HG02623 (cell line): ENCODE measurements at regions not wholly inside any gene's neighbourhood (a gene's known extent, or its start where the extent isn't known, plus 50 kb on each side); places are given as distances from the start of the nearest gene placed in this dataset.

Experiments
- ATAC-seq: cut with Tn5 transposase; IDR thresholded peaks from one replicate; pipeline ENCODE4 v1.9.1; 2021; ENCODE audit warnings: moderate library complexity; ENCODE audit not compliant: unreplicated experiment

GRCh38 chr20:11324990-11325389 is 592.7 kb upstream of the BTBD3 start:
- no peak for ATAC-seq

- no peak for ATAC-seq
Measured at GRCh38 chr20:11328839-11329238, 588.9 kb upstream of the BTBD3 start.

GRCh38 chr20:11329271-11329670 is 588.4 kb upstream of the BTBD3 start:
- no peak for ATAC-seq

- ATAC-seq = no peak
Measured at GRCh38 chr20:11331096-11331495, 586.6 kb upstream of the BTBD3 start.

- no peak for ATAC-seq
Measured at GRCh38 chr20:11332381-11332780, 585.3 kb upstream of the BTBD3 start.

- no peak for ATAC-seq
Measured at GRCh38 chr20:11333634-11334033, 584.1 kb upstream of the BTBD3 start.

GRCh38 chr20:11337361-11338130 is 580.1 kb upstream of the BTBD3 start:
- no peak for ATAC-seq

GRCh38 chr20:11338496-11339306 is 579.0 kb upstream of the BTBD3 start:
- ATAC-seq = no peak

- no peak for ATAC-seq
Measured at GRCh38 chr20:11344939-11345338, 572.8 kb upstream of the BTBD3 start.

- no peak for ATAC-seq
Measured at GRCh38 chr20:11347738-11348137, 570.0 kb upstream of the BTBD3 start.

GRCh38 chr20:11350126-11351005 is 567.3 kb upstream of the BTBD3 start:
- no peak for ATAC-seq

GRCh38 chr20:11352041-11352440 is 565.7 kb upstream of the BTBD3 start:
- ATAC-seq = no peak

GRCh38 chr20:11354846-11355245 is 562.8 kb upstream of the BTBD3 start:
- ATAC-seq = no peak

- no peak for ATAC-seq
Measured at GRCh38 chr20:11355345-11355744, 562.3 kb upstream of the BTBD3 start.

GRCh38 chr20:11356061-11356460 is 561.6 kb upstream of the BTBD3 start:
- no peak for ATAC-seq

- no peak for ATAC-seq
Measured at GRCh38 chr20:11362450-11362849, 555.2 kb upstream of the BTBD3 start.

- ATAC-seq = no peak
Measured at GRCh38 chr20:11364736-11365135, 553.0 kb upstream of the BTBD3 start.

- no peak for ATAC-seq
Measured at GRCh38 chr20:11366660-11367059, 551.0 kb upstream of the BTBD3 start.

- ATAC-seq = no peak
Measured at GRCh38 chr20:11368499-11368898, 549.2 kb upstream of the BTBD3 start.

GRCh38 chr20:11368965-11369711 is 548.6 kb upstream of the BTBD3 start:
- ATAC-seq = no peak

- ATAC-seq = no peak
Measured at GRCh38 chr20:11371831-11372230, 545.9 kb upstream of the BTBD3 start.
